B cell (primary cell): ENCODE measurements at regions not wholly inside any gene's neighbourhood (a gene's known extent, or its start where the extent isn't known, plus 50 kb on each side); places are given as distances from the start of the nearest gene placed in this dataset.

Source experiments
- CTCF ChIP-seq: fragments of 200-600 bp; IDR thresholded peaks from one replicate; pipeline ENCODE4 v1.8.0; 2022; ENCODE audit warnings: antibody characterized with exemption, mild to moderate bottlenecking
- EZH2 ChIP-seq: IDR thresholded peaks from 2 replicates; pipeline ENCODE4 v1.6.1; 2012; ENCODE audit warnings: borderline replicate concordance, low read depth, mild to moderate bottlenecking, moderate library complexity, low read length; ENCODE audit not compliant: insufficient read depth, poor library complexity, severe bottlenecking

GRCh38 chr13:80097561-80097960, 243.4 kb downstream of the SPRY2 start:
- no peak for TF ChIP-seq CTCF
- no peak for TF ChIP-seq EZH2
